ENCODE measurements at regions not wholly inside any gene's neighbourhood (a gene's known extent, or its start where the extent isn't known, plus 50 kb on each side); places are given as distances from the start of the nearest gene placed in this dataset.

GRCh38 chr1:95941121-95941798, 707.2 kb downstream of the RWDD3 start:
- Histone ChIP-seq H3K18ac (ENCODE audit: extremely low read depth, low read length) (no peak overlapping the region), H3K56ac (replicated peaks; ENCODE audit: insufficient read length, low read depth, low read length) (no peak overlapping the region), H3K27me3 (replicated peaks in 1 of 4; ENCODE audit: control insufficient read depth in 3 of 4, extremely low read depth in 1 of 4, insufficient read depth in 3 of 4, low read length in 3 of 4) (no peaks in the 10 kb centered on the region), H2AFZ (ENCODE audit: low read length) (no peak overlapping the region), H3K4ac (replicated peaks; ENCODE audit: insufficient read length, low read depth, low read length) (no peak overlapping the region), H3K9ac (replicated peaks in 1 of 4; ENCODE audit: extremely low read depth in 1 of 4, low read depth in 3 of 4, low read length in 3 of 4) (no peak overlapping the region), H2BK20ac (ENCODE audit: low read length) (no peak overlapping the region), H3K14ac (ENCODE audit: insufficient read length) (no peak overlapping the region), H4K8ac (ENCODE audit: extremely low read depth, insufficient read depth, low read length) (no peak overlapping the region), H4K91ac (replicated peaks; ENCODE audit: insufficient read length, low read length) (no peak overlapping the region), H2BK120ac (replicated peaks; ENCODE audit: low read depth, low read length) (no peak overlapping the region), H4K20me1 (replicated peaks in 1 of 2; ENCODE audit: control insufficient read depth in 1 of 2, insufficient read depth in 2 of 2, low read length in 2 of 2) (no peaks in the 10 kb centered on the region), H3K23me2 (ENCODE audit: low read depth, low read length) (no peaks in the 10 kb centered on the region), H2BK12ac (ENCODE audit: low read depth, low read length) (no peak overlapping the region), H3K4me3 (ENCODE audit: extremely low read depth in 1 of 4, insufficient read depth in 2 of 4, low read depth in 3 of 4, low read length in 4 of 4) (no peak overlapping the region), H3K79me1 (ENCODE audit: low read depth, low read length) (no peaks in the 10 kb centered on the region), H3K4me1 (replicated peaks in 1 of 4; ENCODE audit: control insufficient read depth in 3 of 4, insufficient read depth in 4 of 4, low read length in 3 of 4) (no peaks in the 10 kb centered on the region), H3K27ac (ENCODE audit: low read depth, low read length) (no peak overlapping the region), H4K5ac (ENCODE audit: insufficient read length, low read depth, low read length) (no peak overlapping the region), H3K79me2 (ENCODE audit: control insufficient read depth in 1 of 2, insufficient read depth in 2 of 2, low read length in 2 of 2) (no peaks in the 10 kb centered on the region), H3K23ac (ENCODE audit: insufficient read length) (no peak overlapping the region), H2BK5ac (ENCODE audit: low read depth, low read length) (no peak overlapping the region), H2AK5ac (ENCODE audit: low read depth, low read length) (no peak overlapping the region), H3K4me2 (ENCODE audit: insufficient read depth in 1 of 2, low read depth in 2 of 2, low read length in 2 of 2) (no peak overlapping the region), H2BK15ac (ENCODE audit: low read length) (no peak overlapping the region), H3K36me3 (ENCODE audit: control insufficient read depth in 2 of 4, insufficient read depth in 4 of 4, low read length in 3 of 4) (no peaks in the 10 kb centered on the region), H3K9me3 (ENCODE audit: insufficient read depth in 2 of 2, low read depth in 1 of 2, low read length in 1 of 2) (no peaks in the 10 kb centered on the region)
- FAIRE-seq (no peak), DNase-seq (ENCODE audit: low read depth in 1 of 2, low spot score in 2 of 2) (no peak)
- 86% methylated on average over 3 of the region's 3 CpGs; no CpG with 5 or more reads in 1 of the 2 experiments for WGBS, 2 experiments (ENCODE audit: extremely low coverage in 1 of 2, insufficient coverage in 1 of 2, insufficient read length in 1 of 2, insufficient replicate concordance in 2 of 2, low coverage in 1 of 2, low lambda C conversion rate in 2 of 2, missing lambda C conversion rate in 1 of 2)
- ChIA-PET CTCF (ENCODE audit: partially characterized antibody) (interaction anchor here (0.7 kb wide), 1 partner anchor 485 kb away, joined by 3 read pairs; no protein-coding TSS in a partner anchor), POLR2A (ENCODE audit: partially characterized antibody) (no interaction called here)
- TF ChIP-seq JUND (IDR thresholded peaks at IDR 0.05; ENCODE audit: low read length) (no peak), TAF7 (optimal IDR thresholded peaks at IDR 0.05; ENCODE audit: borderline replicate concordance, low read depth, low read length) (no peak), USF2 (IDR thresholded peaks at IDR 0.05; ENCODE audit: low read length) (no peak), CBX8 (IDR thresholded peaks at IDR 0.05; ENCODE audit: borderline replicate concordance, low read depth, low read length) (no peak), ATF3 (IDR thresholded peaks at IDR 0.05; ENCODE audit: insufficient read depth, low read depth, low read length) (no peak), JUN (IDR thresholded peaks at IDR 0.05; ENCODE audit: low read depth, low read length) (no peak), GTF2F1 (IDR thresholded peaks at IDR 0.05; ENCODE audit: borderline replicate concordance, low read depth, low read length) (no peak), RNF2 (IDR thresholded peaks at IDR 0.05; ENCODE audit: borderline replicate concordance, low read depth, low read length, missing control alignments, poor library complexity, severe bottlenecking) (no peak), TCF12 (IDR thresholded peaks at IDR 0.05; ENCODE audit: low read depth, low read length) (no peak), BRCA1 (IDR thresholded peaks at IDR 0.05; ENCODE audit: low read depth, low read length) (no peak), CHD2 (IDR thresholded peaks at IDR 0.05; ENCODE audit: low read length) (no peak)
- TF ChIP-seq, protein P1, sequence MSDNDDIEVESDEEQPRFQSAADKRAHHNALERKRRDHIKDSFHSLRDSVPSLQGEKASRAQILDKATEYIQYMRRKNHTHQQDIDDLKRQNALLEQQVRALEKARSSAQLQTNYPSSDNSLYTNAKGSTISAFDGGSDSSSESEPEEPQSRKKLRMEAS (IDR thresholded peaks at IDR 0.05), result no peak

Measured in H1 (cell line).